Femur (tissue), 1 donor: ENCODE measurements at regions not wholly inside any gene's neighbourhood (a gene's known extent, or its start where the extent isn't known, plus 50 kb on each side); places are given as distances from the start of the nearest gene placed in this dataset.

Source experiments
- DNase-seq: peaks from one replicate; pipeline ENCODE4 v3.0.0-alpha.2; 2017

DNA sequence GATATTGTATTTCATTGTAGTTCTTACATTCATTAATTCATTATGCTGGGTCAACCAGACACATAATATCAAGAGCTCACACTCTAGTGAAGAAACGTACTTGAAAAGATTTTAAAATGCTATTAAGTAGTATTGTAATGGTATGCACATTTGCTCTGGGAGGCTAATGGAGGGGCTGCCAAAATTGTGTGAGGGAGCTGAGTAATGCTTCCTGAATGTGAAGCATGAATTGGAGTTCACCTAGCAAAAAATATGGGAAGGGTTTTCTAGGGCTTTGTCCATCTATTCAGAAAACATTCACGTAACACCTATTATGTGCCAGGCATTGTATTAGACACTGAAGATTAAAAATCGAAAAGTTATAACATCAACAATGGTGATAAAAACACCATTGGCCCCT is 403.8 kb upstream of the PDE3A start:
- no peak for DNase-seq

DNA sequence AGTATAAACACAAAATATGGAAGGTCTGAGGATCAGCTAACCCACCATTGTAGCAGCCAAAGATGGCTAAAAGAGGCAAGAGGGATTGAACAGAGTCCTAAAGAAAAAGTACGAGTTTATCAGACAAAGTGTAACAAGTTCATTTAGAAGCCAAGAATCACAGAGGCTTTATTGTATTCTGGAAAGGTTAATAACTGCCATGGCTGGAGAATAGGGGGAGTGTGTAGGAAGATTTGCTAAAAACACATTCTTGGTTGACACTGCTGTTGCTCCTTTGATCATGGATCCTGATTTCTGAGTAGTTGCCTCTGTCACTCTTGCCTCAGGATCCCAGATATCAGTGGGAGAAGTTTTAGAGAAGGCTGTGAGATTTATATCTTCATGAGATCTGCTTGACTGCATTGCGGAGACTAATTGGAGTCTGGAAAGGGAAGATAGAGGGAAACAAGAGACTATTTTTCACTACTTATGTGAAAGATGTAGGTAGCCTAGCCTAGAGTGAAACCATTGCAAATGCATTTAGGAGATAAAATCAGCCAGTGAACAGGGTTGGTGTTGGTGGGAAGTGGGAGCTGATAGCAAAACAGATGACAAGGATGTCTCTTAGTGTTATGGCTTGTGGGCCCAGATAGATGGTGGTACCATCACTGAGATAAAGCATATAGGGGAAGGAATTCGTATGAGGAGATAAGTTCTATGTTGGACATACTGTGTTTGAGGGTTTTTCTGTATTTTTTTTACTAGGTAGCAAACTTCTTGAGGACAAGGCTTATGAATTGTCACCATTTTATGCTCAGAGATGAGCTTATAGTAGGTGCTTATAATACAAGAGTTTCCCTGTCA is 402.9 kb upstream of the PDE3A start:
- no peak for DNase-seq

DNA sequence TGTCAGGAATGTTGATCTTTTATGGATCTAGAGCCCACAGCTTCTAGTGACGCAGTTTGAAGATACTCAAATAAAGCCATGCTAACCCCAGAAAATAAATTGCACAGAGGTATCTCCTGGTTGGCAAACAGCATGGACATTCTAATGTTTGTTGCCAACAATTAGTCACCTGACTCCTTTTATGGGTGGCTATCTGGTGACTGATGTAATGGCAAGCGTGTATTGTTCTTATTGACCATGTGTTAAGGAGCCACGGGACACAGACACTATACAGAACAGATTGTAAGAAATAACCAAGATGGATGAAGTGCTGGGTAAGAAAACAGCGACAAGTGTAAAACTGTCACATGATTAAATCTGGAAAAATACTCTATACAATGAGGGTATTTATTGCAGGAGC is 401.3 kb upstream of the PDE3A start:
- no peak for DNase-seq

DNA sequence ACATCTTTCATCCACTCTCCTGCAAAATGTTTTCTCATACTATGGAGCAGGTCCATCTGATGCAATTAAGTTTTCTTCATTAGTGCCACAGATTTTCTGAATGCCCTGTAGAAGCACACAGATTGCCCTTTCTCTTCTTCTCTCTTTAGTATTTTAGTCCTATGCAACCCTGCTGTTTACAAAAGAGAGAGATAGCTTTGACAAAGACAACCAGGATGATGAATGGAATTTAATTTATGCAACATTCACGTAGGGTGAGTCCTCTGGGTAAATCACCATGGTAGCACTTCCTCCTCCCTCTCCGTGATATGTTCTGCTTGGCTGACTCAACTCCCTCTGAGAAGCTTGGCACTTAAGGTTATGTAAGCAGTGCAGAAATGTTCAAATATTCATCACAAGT is 400.9 kb upstream of the PDE3A start:
- DNase-seq, result no peak

DNA sequence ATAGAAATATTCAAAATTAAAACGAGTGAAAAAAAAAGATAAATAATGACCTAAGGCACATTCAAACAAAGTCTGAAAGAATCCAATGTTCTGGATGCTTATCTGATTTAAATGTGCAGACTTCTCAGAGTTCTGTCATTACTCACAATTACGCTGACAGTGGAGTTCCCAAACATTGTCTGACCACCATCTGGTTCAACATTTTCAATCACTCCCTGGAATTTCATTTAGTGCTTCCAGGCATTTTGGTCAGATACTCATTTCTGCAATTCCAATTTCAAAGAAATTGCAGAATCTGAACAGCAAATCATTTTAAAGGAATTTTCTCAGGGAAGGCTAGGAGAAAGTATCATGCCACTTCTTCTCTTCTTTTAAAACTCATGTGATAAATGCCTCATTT is 398.2 kb upstream of the PDE3A start:
- no peak for DNase-seq

DNA sequence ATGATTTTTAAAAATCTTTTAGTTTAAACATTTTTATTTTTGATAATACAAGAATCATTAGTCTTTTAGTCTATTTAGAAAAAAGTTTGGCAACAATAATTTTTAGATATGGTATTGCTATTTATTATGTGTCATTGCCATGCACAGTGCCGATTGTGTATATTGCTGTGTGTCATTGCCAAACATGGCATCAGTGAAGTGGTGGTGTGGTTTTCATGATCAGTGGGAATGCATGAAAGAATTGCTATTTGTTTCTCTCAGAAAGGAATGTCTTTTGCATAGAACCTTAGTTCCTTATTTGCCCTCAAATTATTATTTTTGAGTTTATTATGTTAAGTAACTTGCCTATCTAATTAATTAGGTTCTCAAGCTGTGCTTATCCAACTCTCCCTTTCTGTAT is 397.5 kb upstream of the PDE3A start:
- DNase-seq, result no peak

DNA sequence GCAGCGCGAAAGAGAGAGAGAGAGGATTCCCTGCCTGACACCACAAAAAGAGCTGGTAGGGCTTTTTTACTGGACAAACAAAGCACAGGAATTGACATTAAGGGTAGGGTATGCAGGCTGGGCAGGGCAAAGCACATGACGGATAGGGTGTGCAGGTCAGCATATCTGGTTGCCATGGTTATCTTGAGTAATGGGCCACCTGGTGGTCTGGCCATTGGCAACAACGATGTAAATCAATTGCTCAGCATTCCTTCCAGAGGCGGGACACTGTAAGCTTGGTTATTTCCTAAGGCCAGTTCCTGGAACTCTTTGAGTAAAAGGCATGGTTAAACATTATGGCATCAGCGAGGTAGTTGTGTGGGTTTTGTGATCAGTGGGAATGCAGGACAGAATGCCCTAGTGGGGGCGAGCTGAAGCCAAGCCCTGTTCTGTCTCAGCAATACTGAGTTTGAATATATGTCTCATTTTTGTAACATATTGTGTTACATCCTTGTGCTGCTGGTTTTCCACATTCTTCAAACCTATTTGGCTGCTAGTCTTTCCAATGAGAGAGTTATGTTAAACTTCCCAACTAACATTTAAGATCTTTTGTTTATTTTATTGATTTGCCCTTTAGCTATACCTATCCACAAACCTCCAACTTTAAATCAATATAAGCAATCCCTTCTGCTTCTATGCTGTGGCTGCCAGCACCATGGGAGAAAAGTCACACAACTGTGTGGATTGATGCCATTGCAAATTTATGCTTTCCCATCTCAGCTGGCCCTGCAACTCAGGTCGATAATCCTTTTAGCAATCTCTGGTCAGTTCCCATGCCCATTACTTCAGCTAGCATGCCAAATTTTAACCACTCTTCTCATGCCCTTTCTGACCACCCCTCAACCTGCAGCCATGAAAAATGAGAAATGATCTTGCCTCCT is 396.7 kb upstream of the PDE3A start:
- DNase-seq, result peak; percentile 26

DNA sequence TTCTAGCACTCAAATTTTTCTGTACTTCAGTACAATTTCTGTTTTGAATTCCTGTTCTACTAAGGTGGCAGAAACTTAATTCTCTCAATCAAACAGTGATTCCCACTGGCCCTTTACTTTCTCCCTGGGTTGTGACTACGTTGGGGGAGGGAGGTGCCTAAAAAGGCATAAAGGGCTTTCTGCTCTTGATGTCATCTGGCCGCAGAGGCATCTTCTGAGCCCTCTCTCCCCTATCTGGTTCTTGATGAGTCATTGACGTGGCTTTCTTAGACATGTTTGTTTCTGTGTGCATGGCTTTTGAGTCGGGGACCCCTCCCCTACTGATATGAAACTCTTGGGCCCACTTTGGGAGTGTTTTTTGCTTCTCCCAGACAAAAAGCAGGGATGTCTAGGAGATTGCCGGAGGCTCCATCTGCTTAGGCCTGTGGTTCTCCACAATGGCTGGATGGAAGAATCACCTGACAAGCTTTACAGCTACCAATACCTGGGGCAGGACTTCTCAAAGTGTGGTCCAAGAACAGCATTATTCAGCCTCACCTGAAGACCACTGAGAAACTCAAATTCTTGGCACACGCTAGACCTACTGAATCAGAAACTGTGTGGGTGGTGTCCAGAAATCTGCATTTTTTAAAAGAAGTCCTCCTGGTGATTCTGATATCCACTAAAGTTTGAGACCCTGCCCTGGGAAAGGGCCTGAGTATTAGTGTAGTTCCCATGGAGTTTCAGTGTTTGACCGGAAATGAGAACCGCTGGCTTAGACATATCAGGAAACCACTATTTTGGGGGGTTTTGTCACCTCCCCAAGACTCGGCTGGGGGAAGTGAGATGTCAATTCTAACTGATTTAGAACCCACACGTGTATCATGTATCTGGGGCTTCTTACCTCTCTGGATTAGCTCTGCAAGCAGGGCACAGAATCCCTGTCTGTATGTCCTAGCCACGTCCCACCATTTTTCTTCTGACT is 395.7 kb upstream of the PDE3A start:
- DNase-seq, result no peak

DNA sequence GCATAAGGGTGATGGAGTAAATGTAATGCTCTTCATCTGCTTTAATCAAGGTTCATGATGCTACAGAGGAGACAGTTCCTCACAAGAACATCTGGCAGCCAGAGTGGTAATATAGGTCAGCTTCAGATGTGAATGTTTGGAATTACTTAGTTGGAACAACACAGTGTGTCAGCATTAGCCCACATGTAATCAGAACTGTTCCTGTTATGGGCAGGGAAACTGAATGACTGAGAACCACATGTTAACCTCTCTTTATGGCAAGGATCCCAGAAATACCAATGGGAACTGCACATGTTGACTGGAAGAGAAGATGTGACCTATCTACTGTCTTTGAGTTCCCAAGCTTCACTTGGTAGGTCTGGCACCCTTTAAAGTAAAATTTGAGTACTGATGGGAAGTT is 390.1 kb upstream of the PDE3A start:
- no peak for DNase-seq

DNA sequence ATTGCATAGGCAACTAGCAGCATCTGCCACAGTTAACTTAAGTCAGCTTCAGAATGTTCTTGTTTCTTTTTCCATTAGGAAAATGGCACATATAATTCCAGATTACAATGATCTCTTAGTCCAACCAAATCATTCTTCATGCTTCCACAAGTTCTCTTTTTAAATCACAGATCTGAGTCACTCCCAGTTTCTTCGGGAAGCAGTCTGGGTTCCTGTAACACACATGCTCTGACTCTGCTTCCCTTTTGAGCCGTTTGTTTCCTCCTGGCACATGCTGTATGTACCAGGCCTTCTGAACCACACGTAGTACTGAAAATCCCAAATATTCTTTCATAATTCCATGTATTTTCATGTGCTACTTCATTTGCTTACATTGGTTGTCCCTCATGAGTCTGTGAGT is 388.8 kb upstream of the PDE3A start:
- no peak for DNase-seq

DNA sequence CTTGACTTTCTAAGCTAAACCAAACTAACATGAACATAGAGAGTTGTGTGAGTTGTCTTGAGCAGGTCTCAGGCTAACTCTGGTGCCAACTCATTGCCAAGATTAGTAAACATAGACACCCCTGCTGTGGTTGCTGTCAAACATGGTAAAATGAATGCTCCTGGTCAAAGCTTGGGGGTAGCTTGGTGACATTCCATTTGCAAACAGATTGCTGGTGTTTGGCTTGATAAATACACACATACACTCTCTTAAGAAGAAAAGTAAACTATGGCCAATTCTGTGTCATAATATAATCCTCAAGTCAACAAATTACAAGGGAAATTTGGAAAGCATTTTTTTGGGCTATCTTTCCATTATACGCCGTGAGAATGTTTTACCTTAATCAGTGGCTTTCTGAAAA is 386.4 kb upstream of the PDE3A start:
- DNase-seq, result no peak

DNA sequence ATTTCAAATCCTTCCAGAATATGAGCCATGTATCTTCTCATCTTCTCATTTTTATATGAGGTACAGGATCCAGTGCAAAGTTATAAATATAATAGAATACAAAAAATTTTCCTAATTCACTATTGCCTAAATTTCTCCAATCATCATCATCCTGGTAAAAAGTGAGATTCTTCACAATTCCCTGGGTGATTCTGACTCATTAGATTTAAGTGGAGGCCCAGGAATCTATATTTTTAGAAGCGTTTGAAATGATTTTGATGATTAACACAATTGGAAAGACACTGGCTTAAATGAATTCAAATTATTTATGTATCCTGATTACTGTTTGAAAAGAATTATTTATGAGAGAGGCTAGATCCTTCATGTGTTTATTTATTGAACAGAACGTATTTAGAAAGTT is 380.3 kb upstream of the PDE3A start:
- no peak for DNase-seq

DNA sequence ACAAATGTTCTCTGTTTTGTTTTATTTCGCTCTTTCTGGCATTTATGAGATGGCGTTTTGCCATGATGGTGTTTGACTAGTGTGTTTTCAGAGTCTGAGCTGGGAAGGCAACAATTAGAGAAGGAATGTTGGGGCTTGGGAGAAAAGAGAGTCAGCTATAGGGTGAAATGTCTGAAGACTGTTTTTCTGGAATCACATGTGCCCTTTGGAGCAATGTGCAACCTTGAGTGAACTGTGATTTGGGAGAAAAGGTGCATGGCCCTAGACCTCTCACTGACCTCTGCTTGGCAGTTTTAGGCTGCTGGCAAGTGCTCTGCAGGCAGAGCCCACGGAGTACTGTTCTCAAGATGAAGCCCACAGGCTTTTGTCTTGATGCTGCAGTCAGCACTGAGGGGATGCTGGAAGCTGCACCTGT is 379.9 kb upstream of the PDE3A start:
- no peak for DNase-seq

DNA sequence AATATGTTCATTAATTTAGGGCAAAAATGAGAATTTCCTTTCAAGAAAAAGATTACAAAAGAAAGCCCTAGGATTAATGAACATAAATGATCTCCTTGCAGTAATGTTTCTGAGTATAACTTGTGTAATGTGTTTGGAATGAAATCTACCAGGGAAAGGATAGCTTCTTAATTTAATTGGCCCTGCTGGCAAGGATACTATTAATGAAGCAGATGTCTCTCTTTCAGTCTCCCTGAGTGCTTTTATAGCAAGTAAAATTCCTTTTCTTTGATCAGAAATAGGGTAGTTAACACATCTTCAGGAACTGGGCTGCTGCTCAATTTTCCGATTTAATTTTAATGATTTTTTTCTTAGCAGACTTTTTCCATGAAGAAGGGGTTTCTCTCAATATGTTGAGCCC is 379.4 kb upstream of the PDE3A start:
- no peak for DNase-seq

DNA sequence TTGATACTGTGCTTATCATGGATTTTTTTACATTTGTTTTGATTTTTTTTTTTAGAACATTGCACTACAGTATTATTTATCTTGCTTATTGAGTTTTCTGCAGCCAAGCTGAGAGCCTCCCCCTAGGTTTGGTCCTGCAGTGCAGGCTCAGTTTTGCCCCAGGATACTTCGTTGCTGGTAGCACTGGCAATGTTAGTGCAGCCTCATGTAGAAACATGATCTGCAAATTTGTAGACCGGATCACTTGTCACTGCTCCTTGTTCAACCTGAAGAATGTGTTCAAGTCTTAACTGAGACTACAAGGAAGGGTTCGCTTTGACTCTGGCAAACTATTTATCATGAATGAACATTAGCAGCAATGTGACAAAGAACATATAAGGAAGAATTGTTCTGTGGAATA is 377.2 kb upstream of the PDE3A start:
- DNase-seq, result no peak

DNA sequence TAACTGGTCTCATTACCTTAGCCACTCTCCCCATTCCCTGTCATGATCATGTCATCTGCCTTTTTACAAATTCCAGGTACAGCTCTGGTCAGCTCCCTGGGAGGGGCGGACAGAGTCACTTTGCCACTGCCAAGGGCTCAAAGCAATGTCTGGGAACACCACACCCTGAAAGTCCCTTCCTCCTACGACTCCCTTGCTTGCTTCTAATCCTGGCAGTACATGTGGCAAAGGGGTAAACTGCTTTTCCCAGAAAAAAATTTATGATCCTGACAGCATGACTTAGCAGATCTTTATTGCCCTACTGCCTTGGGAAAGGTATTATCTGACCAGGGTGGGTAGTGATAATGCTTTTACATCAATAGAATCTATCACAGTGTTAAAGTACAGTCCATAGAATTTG is 376.0 kb upstream of the PDE3A start:
- no peak for DNase-seq

DNA sequence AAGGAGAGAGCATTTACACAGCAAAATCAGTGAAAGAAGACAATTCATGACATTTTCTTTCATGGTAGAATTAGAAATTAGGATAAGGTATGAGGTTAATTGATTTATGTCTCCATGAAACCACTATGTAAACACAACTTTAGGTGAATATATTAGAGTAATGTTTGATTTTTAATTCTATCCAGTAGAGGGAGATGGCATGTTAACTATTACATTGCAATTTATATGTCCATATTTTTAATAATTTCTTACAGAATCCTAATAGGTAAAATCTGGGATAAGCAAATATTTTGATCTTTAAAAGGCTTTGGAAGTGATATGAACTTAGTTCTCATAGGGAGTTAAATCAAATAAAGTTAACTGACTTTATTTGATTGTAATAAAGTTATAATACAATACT is 373.4 kb upstream of the PDE3A start:
- DNase-seq, result no peak

DNA sequence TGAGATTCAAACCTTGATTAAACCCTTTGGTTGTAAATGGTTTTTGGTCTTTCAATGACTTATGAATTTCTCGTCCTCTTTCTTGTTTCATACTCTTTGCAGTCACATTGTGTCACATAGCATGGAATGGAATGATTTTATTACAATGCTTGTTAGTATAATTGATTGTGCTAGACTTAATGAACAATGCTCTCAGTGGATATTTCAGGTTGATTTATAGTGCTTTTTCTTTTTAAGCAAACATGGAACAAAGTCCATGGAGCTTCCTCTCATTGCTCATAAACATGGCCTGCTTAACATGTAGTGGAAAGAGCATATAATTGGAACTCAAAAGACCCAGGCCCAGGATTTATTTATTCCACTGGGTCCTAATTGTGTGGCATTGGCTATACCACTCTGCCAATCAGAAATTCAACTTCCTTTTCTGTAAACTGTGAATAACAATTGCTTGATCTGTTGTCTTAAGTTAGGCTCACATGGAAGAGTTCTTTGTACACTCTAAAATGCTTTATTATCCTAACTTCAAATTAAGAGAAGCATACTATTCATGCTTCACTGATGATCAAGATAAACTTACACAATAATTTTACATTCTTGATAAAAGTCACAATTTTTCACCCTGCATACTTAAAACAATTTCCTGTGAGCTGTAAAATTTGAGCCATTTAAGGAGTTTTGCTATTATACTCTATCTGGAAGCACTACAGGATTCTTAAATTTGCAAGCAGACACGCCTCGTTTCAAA is 370.5 kb upstream of the PDE3A start:
- DNase-seq, result no peak

DNA sequence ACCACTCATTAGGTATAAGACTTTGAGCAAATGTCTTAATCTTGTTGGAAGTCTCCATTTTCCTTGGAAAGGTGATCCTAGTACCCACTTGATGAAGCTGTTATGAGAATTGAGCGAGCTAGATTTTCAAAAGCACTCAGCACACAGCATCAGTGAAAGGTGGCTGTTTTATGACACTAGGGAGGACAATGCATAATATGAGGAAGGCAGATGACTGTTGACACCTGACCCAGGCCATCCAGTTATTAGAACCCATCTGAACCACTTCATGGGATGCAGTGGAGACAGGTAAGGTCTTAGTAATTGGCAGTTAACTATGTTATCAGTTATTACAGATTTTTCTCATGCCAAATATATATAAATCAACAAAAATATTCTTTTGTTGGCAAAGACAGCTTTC is 369.9 kb upstream of the PDE3A start:
- DNase-seq, result no peak

DNA sequence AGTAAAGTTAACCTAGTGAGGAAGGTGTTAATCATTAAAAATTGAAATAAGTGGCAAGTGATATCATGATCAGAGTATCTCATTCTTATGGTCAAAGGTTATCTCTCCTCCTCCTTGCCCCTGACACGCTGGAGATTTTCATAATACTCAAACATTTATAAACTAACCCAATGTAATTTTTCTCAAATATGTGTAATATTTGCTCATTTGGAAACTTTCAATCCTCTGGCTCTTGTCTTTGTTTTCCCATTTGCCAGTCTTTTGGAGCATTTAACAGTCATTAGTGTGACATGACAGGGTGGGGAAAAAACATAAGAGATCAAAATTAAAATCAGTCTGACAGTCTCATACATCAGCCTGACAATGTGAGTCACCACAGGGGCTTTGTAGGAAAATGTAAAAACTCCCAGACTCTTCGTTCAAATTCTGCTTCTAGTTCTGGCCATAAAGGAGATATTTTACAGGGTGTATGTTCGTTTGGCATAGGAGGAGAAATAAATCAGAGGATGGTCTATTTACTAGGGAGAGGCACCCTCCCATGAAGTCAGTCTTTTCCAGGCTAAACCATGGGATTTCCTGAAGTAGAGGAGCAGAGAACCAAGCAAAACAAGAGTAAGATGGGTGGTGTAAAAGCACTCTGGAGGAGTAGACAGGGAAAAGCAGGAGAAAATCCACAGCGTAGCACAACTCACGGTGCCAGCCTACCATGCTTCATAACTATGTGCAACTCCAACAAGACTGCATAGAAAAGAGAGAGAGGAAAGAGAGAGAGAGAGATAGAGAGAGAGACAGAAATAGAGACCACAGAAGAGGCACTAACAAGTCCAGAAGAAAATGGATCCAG is 369.2 kb upstream of the PDE3A start:
- no peak for DNase-seq

DNA sequence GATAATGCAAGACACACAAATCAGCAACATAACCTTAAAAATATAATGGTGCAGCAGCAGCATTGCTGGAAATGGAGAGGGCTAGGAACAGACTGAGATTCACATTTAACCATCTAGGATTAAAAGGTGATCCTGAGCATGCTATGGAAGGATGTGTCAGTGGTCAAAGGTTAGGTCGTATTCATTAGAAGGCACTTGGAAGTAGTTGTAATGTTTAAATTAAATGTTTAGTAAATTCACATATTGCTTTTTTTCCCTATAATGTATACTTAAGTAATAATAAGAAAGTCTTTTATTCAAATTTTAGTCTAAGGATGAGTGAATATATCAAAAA is 368.6 kb upstream of the PDE3A start:
- no peak for DNase-seq
